H7 (cell line): ENCODE measurements at regions not wholly inside any gene's neighbourhood (a gene's known extent, or its start where the extent isn't known, plus 50 kb on each side); places are given as distances from the start of the nearest gene placed in this dataset.

Source experiments
- DNase-seq: peaks from one replicate; pipeline ENCODE4 v3.0.0; 2012
- H3K27me3 ChIP-seq: 2 replicates; pipeline ENCODE4 v1.6.0; 2011; ENCODE audit warnings: mild to moderate bottlenecking, low read length; ENCODE audit not compliant: control insufficient read depth, insufficient read depth
- H3K36me3 ChIP-seq: replicated peaks from 2 replicates; pipeline ENCODE4 v1.5.1; 2011; ENCODE audit warnings: low read length; ENCODE audit not compliant: control insufficient read depth, insufficient read depth
- H3K4me3 ChIP-seq: 2 replicates; pipeline ENCODE4 v1.5.1; 2011; ENCODE audit warnings: low read depth, mild to moderate bottlenecking, control low read depth, low read length, moderate library complexity; ENCODE audit not compliant: insufficient read depth

- Histone ChIP-seq H3K4me3 (no peak overlapping the region), H3K27me3 (no peaks in the 10 kb centered on the region), H3K36me3 (no peaks in the 10 kb centered on the region)
- DNase-seq = no peak
Observed at GRCh38 chr12:69090722-69091121, 148.6 kb upstream of the CPSF6 start.

- DNase-seq = peak; percentile 30
- H3K4me3 ChIP-seq = no peak overlapping the region
- H3K36me3 ChIP-seq = no peaks in the 10 kb centered on the region
- no peaks in the 10 kb centered on the region for H3K27me3 ChIP-seq
Observed at GRCh38 chr12:69091442-69092017, 147.8 kb upstream of the CPSF6 start.

GRCh38 chr12:69092137-69092536, 147.2 kb upstream of the CPSF6 start:
- H3K36me3 ChIP-seq = no peaks in the 10 kb centered on the region
- H3K4me3 ChIP-seq = no peak overlapping the region
- no peak for DNase-seq
- no peaks in the 10 kb centered on the region for H3K27me3 ChIP-seq

GRCh38 chr12:69094606-69095216, 144.7 kb upstream of the CPSF6 start:
- Histone ChIP-seq H3K4me3 (no peak overlapping the region), H3K36me3 (no peaks in the 10 kb centered on the region), H3K27me3 (no peaks in the 10 kb centered on the region)
- DNase-seq = no peak

GRCh38 chr12:69095765-69096477, 143.4 kb upstream of the CPSF6 start:
- DNase-seq = no peak
- H3K4me3 ChIP-seq = no peak overlapping the region
- H3K36me3 ChIP-seq = no peaks in the 10 kb centered on the region

GRCh38 chr12:69096669-69097335, 142.6 kb upstream of the CPSF6 start:
- no peaks in the 10 kb centered on the region for H3K36me3 ChIP-seq
- no peaks in the 10 kb centered on the region for H3K27me3 ChIP-seq
- DNase-seq = no peak
- no peak overlapping the region for H3K4me3 ChIP-seq

More at GRCh38 chr12:69095765-69096477, 143.4 kb upstream of the CPSF6 start:
- H3K27me3 ChIP-seq = no peaks in the 10 kb centered on the region

GRCh38 chr12:69097619-69098368, 141.6 kb upstream of the CPSF6 start:
- no peaks in the 10 kb centered on the region for H3K36me3 ChIP-seq
- no peaks in the 10 kb centered on the region for H3K27me3 ChIP-seq
- DNase-seq = no peak
- no peak overlapping the region for H3K4me3 ChIP-seq

GRCh38 chr12:69099201-69099837, 140.1 kb upstream of the CPSF6 start:
- H3K27me3 ChIP-seq = no peaks in the 10 kb centered on the region
- DNase-seq = peak; percentile 26
- H3K36me3 ChIP-seq = no peaks in the 10 kb centered on the region
- no peak overlapping the region for H3K4me3 ChIP-seq

- H3K27me3 ChIP-seq = no peaks in the 10 kb centered on the region
- DNase-seq = no peak
- no peak overlapping the region for H3K4me3 ChIP-seq
- H3K36me3 ChIP-seq = no peaks in the 10 kb centered on the region
Observed at GRCh38 chr12:69101505-69101904, 137.9 kb upstream of the CPSF6 start.

- Histone ChIP-seq H3K27me3 (no peaks in the 10 kb centered on the region), H3K36me3 (no peaks in the 10 kb centered on the region), H3K4me3 (no peak overlapping the region)
- DNase-seq = no peak
Observed at GRCh38 chr12:69102856-69103255, 136.5 kb upstream of the CPSF6 start.

GRCh38 chr12:69105101-69105962, 134.0 kb upstream of the CPSF6 start:
- Histone ChIP-seq H3K36me3 (no peaks in the 10 kb centered on the region), H3K27me3 (no peaks in the 10 kb centered on the region)
- DNase-seq = no peak

GRCh38 chr12:69106482-69107118, 132.8 kb upstream of the CPSF6 start:
- DNase-seq = no peak
- no peaks in the 10 kb centered on the region for H3K36me3 ChIP-seq
- H3K4me3 ChIP-seq = no peak overlapping the region
- no peaks in the 10 kb centered on the region for H3K27me3 ChIP-seq

More at GRCh38 chr12:69105101-69105962, 134.0 kb upstream of the CPSF6 start:
- no peak overlapping the region for H3K4me3 ChIP-seq

GRCh38 chr12:69107541-69107940, 131.8 kb upstream of the CPSF6 start:
- Histone ChIP-seq H3K36me3 (no peaks in the 10 kb centered on the region), H3K27me3 (no peaks in the 10 kb centered on the region), H3K4me3 (no peak overlapping the region)
- DNase-seq = no peak
